HepG2 (cell line): ENCODE measurements at regions not wholly inside any gene's neighbourhood (a gene's known extent, or its start where the extent isn't known, plus 50 kb on each side); places are given as distances from the start of the nearest gene placed in this dataset.

Source experiments
- ATAC-seq: fragments of 200-7000 bp; cut with Tn5 transposase; 3 replicates; pipeline ENCODE4 v1.9.1; 2020; ENCODE audit warnings: mild to moderate bottlenecking, moderate library complexity
- BruUV-seq: library from RNA; stranded (reverse); fragments of 400-500 nt; replicated peaks from 2 replicates; lab custom pipeline; 2021; lab: Mats Ljungman, UMichigan
- CTCF ChIA-PET: fragments of 300-600 bp; formaldehyde crosslinking; extraction: SDS; loops from one replicate; lab custom pipeline; 2021; ENCODE audit warnings: low total read pairs, inconsistent platforms, low intra/inter-chr PET ratio; lab: Yijun Ruan, JAX
- POLR2A ChIA-PET: fragments of 350-600 bp; sonication (Branson Sonifier 250); formaldehyde crosslinking; loops from one replicate; lab custom pipeline; 2020; ENCODE audit warnings: antibody characterized with exemption, inconsistent platforms; lab: Yijun Ruan, JAX
- DNase-seq: peaks from one replicate; pipeline ENCODE4 v3.0.0-alpha.2; 2015; ENCODE audit warnings: low spot score
- FAIRE-seq: peaks from 3 replicates; lab custom pipeline; 2011; peaks lifted over from hg19 to GRCh38; lab: Jason Lieb, UNC
- H2AFZ ChIP-seq: one replicate; pipeline ENCODE4 v1.6.1; 2011; ENCODE audit warnings: low read length, inconsistent platforms
- H3K27ac ChIP-seq: fragments of 300-600 bp; 3 replicates; pipeline ENCODE4 v1.8.0; 2011; ENCODE audit warnings: mixed run types, mild to moderate bottlenecking, mixed read lengths, low read length, inconsistent platforms; ENCODE audit not compliant: insufficient read depth; ENCODE audit errors: extremely low read length
- H3K27me3 ChIP-seq, 2 experiments: fragments of 200-600 bp in 1 of 2; 2 replicates in 1 of 2; 3 replicates in 1 of 2; pipeline versions ENCODE4 v1.6.0 to v1.8.0; 2011; ENCODE audit warnings: low read length in 2 of 2, mild to moderate bottlenecking in 2 of 2, moderate library complexity in 2 of 2, inconsistent platforms in 1 of 2; ENCODE audit not compliant: insufficient read depth in 2 of 2, control insufficient read depth in 1 of 2
- H3K36me3 ChIP-seq, 2 experiments: fragments of 200-600 bp in 1 of 2; replicated peaks in 1 of 2; 2 replicates in 1 of 2; 3 replicates in 1 of 2; pipeline versions ENCODE4 v1.5.1 to v1.8.0; 2011; ENCODE audit warnings: low read length in 2 of 2, inconsistent platforms in 1 of 2; ENCODE audit not compliant: insufficient read depth in 2 of 2, control insufficient read depth in 1 of 2
- H3K4me1 ChIP-seq: 2 replicates; pipeline ENCODE4 v1.5.1; 2012; ENCODE audit warnings: low read length, inconsistent platforms; ENCODE audit not compliant: insufficient read depth
- H3K4me2 ChIP-seq: 2 replicates; pipeline ENCODE4 v1.6.0; 2011; ENCODE audit warnings: low read depth, low read length, inconsistent platforms
- H3K4me3 ChIP-seq, 3 experiments: fragments of 200-600 bp in 1 of 3; sonication (generic), shearing (Covaris generic) in 1 of 3; replicated peaks in 1 of 3; 2 replicates each; pipeline ENCODE4 v1.5.1; 2011 to 2016; ENCODE audit warnings: low read length in 3 of 3, inconsistent platforms in 2 of 3, low read depth in 2 of 3, mild to moderate bottlenecking in 2 of 3, control low read depth in 1 of 3, mixed read lengths in 1 of 3; ENCODE audit not compliant: insufficient read depth in 1 of 3
- H3K79me2 ChIP-seq: one replicate; pipeline ENCODE4 v1.6.1; 2011; ENCODE audit warnings: low read length, inconsistent platforms; ENCODE audit not compliant: insufficient read depth
- H3K9ac ChIP-seq: 2 replicates; pipeline ENCODE4 v1.6.0; 2011; ENCODE audit warnings: mild to moderate bottlenecking, low read depth, low read length, inconsistent platforms; ENCODE audit not compliant: insufficient read depth
- H3K9me3 ChIP-seq: 2 replicates; pipeline ENCODE4 v1.5.1; 2012; ENCODE audit warnings: mild to moderate bottlenecking, low read length
- H4K20me1 ChIP-seq: 2 replicates; pipeline ENCODE4 v1.6.0; 2011; ENCODE audit warnings: inconsistent platforms, mild to moderate bottlenecking, low read length, moderate library complexity; ENCODE audit not compliant: insufficient read depth
- ESRRA ChIP-seq: sonication (generic); formaldehyde crosslinking; IDR thresholded peaks from 2 replicates; pipeline ENCODE4 v1.5.1; 2020; ENCODE audit warnings: mild to moderate bottlenecking, low read depth, missing genetic modification reagents
- HNRNPK ChIP-seq: fragments of 200-400 bp; formaldehyde crosslinking; IDR thresholded peaks from 2 replicates; pipeline ENCODE4 v1.6.1; 2018; ENCODE audit warnings: low read length, low read depth, moderate library complexity, mild to moderate bottlenecking; ENCODE audit not compliant: poor library complexity, severe bottlenecking
- JUNB ChIP-seq: sonication (generic); formaldehyde crosslinking; IDR thresholded peaks from 2 replicates; pipeline ENCODE4 v1.8.0; 2022; ENCODE audit warnings: missing genetic modification reagents, mild to moderate bottlenecking, borderline replicate concordance
- RXRA ChIP-seq: sonication (generic); formaldehyde crosslinking; IDR thresholded peaks from 2 replicates; pipeline ENCODE4 v1.5.1; 2020; ENCODE audit warnings: missing genetic modification reagents
- TGIF2 ChIP-seq: IDR thresholded peaks from 2 replicates; pipeline ENCODE4 v1.6.1; 2016; ENCODE audit warnings: control low read depth, missing compliant biosample characterization
- ZBTB7B ChIP-seq: sonication (generic); formaldehyde crosslinking; IDR thresholded peaks from 2 replicates; pipeline ENCODE4 v1.4.0; 2020; ENCODE audit warnings: missing genetic modification reagents
- ZNF260 ChIP-seq: sonication (generic); formaldehyde crosslinking; IDR thresholded peaks from 2 replicates; pipeline ENCODE4 v1.4.0; 2020; ENCODE audit warnings: missing genetic modification reagents, low read depth, mild to moderate bottlenecking, borderline replicate concordance
- WGBS: methylation state at CpG from one replicate; pipeline ENCODE4 v1.1.6; 2017; ENCODE audit warnings: low lambda C conversion rate; 5-methylcytosine and 5-hydroxymethylcytosine counted together
- in situ Hi-C: cut with HindIII; loops from 2 replicates; pipeline ENCODE4 v1.10.0; 2017; ENCODE audit warnings: low pct_unique_long_range_greater_than_20kb; ENCODE audit not compliant: extremely low pct_ligation_motif_present
- intact Hi-C: fragments of 100-400 bp; cut with micrococcal nuclease; formaldehyde crosslinking; loops from one replicate; pipeline ENCODE4 v1.10.0; 2022; ENCODE audit not compliant: unreplicated experiment
- TF ChIP-seq, protein P1 (sequence below): sonication (generic); formaldehyde crosslinking; IDR thresholded peaks from 2 replicates; pipeline ENCODE4 v1.8.0; 2022; ENCODE audit warnings: mild to moderate bottlenecking, missing genetic modification reagents, moderate library complexity
- TF ChIP-seq, protein P2 (sequence below): IDR thresholded peaks from 2 replicates; pipeline ENCODE4 v1.6.1; 2016; ENCODE audit warnings: missing biosample characterization, missing genetic modification reagents, low read depth

DNA sequence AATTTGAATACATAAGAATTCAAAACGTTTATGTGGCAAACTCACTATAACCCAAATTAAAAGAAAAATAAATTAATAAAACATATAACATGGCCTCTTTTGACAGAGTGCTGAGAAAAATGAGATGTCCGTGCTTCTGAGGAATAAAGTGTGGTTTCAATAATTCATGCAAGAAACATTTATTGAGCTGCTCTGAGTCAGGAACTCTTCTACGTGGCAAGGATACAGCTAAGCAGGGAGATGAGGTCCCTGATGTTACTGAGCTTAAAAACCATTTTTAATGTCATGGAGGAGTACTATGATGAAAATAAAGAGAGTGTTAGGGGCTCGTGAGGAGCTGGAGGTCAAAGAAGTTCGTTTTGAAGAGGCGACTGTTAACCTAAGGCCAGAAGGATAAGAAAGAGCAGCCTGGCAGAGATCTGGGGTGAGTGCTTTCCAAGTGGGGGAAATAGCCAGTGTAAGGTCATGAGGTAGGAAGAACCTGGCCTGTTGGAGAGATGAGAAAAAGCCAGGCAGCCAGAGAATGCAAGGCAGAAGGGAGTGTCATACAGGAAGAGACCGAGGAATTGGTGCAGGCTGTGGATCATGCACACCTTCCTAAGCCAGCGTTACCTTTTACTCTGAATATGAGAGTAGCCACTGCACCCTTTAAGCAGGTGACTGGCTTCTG is 182.2 kb upstream of the DUSP10 start:
- Histone ChIP-seq H3K27ac (no peak overlapping the region), H3K79me2 (no peaks in the 10 kb centered on the region), H3K4me2 (no peak overlapping the region), H3K4me1 (no peaks in the 10 kb centered on the region), H2AFZ (peak overlapping the region; percentile 5), H3K9ac (no peak overlapping the region), H3K9me3 (no peaks in the 10 kb centered on the region), H4K20me1 (no peaks in the 10 kb centered on the region), H3K36me3 (no peaks in the 10 kb centered on the region), H3K4me3 (no peak overlapping the region), H3K27me3 (no peaks in the 10 kb centered on the region)
- FAIRE-seq (no peak), DNase-seq (no peak), ATAC-seq (no peak)
- ChIA-PET POLR2A (no interaction called here), CTCF (no interaction called here)
- in situ Hi-C loops, result no loop called here
- intact Hi-C loops, result no loop called here
- no TSS peak for BruUV-seq
- 13% methylated on average over 8 of the region's 8 CpGs for WGBS
- no peak for TF ChIP-seq JUNB (CRISPR knock-in tag)
- TF ChIP-seq HNRNPK, result no peak
- TF ChIP-seq ESRRA (CRISPR knock-in tag), result no peak
- TF ChIP-seq ZBTB7B (CRISPR knock-in tag), result no peak
- TF ChIP-seq ZNF260 (CRISPR knock-in tag), result no peak
- TF ChIP-seq TGIF2 (CRISPR knock-in tag), result no peak
- no peak for TF ChIP-seq RXRA
- TF ChIP-seq, protein P1, sequence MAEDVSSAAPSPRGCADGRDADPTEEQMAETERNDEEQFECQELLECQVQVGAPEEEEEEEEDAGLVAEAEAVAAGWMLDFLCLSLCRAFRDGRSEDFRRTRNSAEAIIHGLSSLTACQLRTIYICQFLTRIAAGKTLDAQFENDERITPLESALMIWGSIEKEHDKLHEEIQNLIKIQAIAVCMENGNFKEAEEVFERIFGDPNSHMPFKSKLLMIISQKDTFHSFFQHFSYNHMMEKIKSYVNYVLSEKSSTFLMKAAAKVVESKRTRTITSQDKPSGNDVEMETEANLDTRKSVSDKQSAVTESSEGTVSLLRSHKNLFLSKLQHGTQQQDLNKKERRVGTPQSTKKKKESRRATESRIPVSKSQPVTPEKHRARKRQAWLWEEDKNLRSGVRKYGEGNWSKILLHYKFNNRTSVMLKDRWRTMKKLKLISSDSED (CRISPR knock-in tag), result no peak
- TF ChIP-seq, protein P2, sequence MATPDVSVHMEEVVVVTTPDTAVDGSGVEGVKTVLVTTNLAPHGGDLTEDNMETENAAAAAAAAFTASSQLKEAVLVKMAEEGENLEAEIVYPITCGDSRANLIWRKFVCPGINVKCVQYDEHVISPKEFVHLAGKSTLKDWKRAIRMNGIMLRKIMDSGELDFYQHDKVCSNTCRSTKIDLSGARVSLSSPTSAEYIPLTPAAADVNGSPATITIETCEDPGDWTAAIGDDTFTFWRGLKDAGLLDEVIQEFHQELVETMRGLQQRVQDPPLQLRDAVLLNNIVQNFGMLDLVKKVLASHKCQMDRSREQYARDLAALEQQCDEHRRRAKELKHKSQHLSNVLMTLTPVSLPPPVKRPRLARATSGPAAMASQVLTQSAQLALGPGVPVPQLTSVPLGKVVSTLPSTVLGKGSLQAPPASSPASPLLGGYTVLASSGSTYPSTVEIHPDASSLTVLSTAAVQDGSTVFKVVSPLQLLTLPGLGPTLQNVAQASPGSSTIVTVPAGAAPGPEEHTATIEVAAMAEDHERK, result no peak
